Natural killer cell (primary cell): ENCODE measurements at regions not wholly inside any gene's neighbourhood (a gene's known extent, or its start where the extent isn't known, plus 50 kb on each side); places are given as distances from the start of the nearest gene placed in this dataset.

ENCODE experiments used
- ATAC-seq, 3 donors: fragments of 150-1000 bp in 2 of 3; fragments of 200-7000 bp in 1 of 3; cut with Tn5 transposase; 1 replicate in 1 of 3; 2 replicates in 2 of 3; pipeline ENCODE4 v1.10.0; 2021; ENCODE audit warnings: mild to moderate bottlenecking in 2 of 3, moderate library complexity in 2 of 3
- DNase-seq, 2 donors: peaks; one replicate each; pipeline versions ENCODE4 v3.0.0 to v3.0.0-alpha.2; 2013 to 2021; ENCODE audit warnings: mixed read lengths in 1 of 2
- H3K27ac ChIP-seq: one replicate; pipeline ENCODE4 v1.5.1; 2013; ENCODE audit warnings: mild to moderate bottlenecking, low read length
- H3K27me3 ChIP-seq: one replicate; pipeline ENCODE4 v1.6.1; 2013; ENCODE audit warnings: low read length; ENCODE audit not compliant: control insufficient read depth, insufficient read depth
- H3K36me3 ChIP-seq: one replicate; pipeline ENCODE4 v1.6.1; 2013; ENCODE audit warnings: low read length; ENCODE audit not compliant: control insufficient read depth, insufficient read depth
- H3K4me1 ChIP-seq: one replicate; pipeline ENCODE4 v1.6.1; 2013; ENCODE audit warnings: low read length; ENCODE audit not compliant: control insufficient read depth, insufficient read depth
- H3K4me3 ChIP-seq: one replicate; pipeline ENCODE4 v1.5.1; 2013; ENCODE audit warnings: low read length
- H3K9me3 ChIP-seq: one replicate; pipeline ENCODE4 v1.6.1; 2013; ENCODE audit warnings: low read length; ENCODE audit not compliant: control insufficient read depth, insufficient read depth
- H3K27ac Mint-ChIP-seq, 2 donors: one replicate each; pipeline ENCODE4 v1.8.0; 2022; ENCODE audit warnings: mild to moderate bottlenecking in 2 of 2, mixed read lengths in 2 of 2, moderate library complexity in 1 of 2
- H3K27me3 Mint-ChIP-seq, 2 donors: one replicate each; pipeline ENCODE4 v1.8.0; 2022; ENCODE audit warnings: low read depth in 2 of 2, mixed read lengths in 2 of 2
- H3K36me3 Mint-ChIP-seq: one replicate; pipeline ENCODE4 v1.8.0; 2022; ENCODE audit warnings: mixed read lengths
- H3K4me1 Mint-ChIP-seq, 2 donors: one replicate each; pipeline ENCODE4 v1.8.0; 2022; ENCODE audit warnings: mixed read lengths in 2 of 2
- H3K4me3 Mint-ChIP-seq: one replicate; pipeline ENCODE4 v1.8.0; 2022; ENCODE audit warnings: mild to moderate bottlenecking, moderate library complexity, mixed read lengths
- H3K9me3 Mint-ChIP-seq, 2 donors: one replicate each; pipeline ENCODE4 v1.8.0; 2022; ENCODE audit warnings: mixed read lengths in 2 of 2
- WGBS: methylation state at CpG from one replicate; pipeline ENCODE4 v1.1.7; 2013; ENCODE audit warnings: missing lambda C conversion rate; ENCODE audit not compliant: insufficient coverage; 5-methylcytosine and 5-hydroxymethylcytosine counted together
- intact Hi-C: fragments of 100-400 bp; cut with micrococcal nuclease; formaldehyde crosslinking; loops from one replicate; pipeline ENCODE4 v1.14.2; 2022
- TF ChIP-seq, protein P1 (sequence below): fragments of 200-600 bp; IDR thresholded peaks from one replicate; pipeline ENCODE4 v1.8.0; 2022; ENCODE audit warnings: antibody characterized with exemption

DNA sequence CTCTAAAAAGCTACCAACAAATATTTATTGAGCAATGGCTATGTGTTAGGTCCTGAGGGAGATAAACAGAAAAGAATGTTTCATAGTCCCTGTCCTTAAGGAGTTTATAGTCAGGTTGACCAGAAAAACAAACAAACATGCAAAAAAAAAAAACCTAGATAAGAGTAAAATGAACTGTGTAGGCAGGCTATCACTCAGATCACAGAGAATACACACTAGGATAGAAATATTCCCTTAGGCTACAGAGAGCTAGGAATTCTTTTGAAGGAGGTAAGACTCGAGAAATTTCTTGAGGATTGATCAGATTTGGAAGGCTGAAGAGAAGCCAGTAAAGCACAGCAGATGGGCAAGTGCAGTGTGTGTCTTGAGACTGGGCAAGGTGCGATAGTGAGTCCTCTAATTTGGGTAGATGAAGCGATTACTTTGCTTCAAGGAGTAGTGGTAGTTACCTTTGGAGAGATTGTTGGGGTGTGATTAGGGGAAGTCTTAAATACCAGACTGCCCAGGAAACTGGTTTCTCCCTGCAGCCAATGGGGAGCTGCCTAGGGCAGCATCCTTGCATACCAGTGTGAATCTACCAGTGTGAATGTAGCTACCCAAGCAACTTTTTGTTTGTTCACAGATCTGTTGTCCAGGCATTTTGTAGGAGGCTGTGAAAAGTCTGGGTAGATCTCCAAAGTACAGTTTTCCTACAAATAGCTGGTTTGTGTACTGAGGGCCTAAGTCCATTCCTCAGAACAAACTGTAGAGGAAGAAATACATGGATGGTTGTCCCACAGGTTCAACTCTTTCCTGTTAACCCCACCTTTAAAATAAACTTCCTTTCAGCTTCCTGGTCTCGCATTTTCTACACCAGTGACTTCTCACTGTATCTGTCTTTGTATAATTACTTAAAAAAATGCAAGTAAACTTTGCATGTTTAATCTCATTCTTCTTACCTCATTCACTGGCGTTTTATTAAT is 314.1 kb downstream of the KLF5 start:
- H3K27ac Mint-ChIP-seq, result no peak overlapping the region
- H3K9me3 Mint-ChIP-seq, result peaks cover 0 to 2% of the 10 kb centered on the region in 2 donors
- Histone ChIP-seq H3K4me1 (no peaks in the 10 kb centered on the region), H3K9me3 (no peaks in the 10 kb centered on the region), H3K4me3 (no peak overlapping the region), H3K36me3 (no peaks in the 10 kb centered on the region), H3K27ac (no peak overlapping the region), H3K27me3 (no peaks in the 10 kb centered on the region)
- H3K36me3 Mint-ChIP-seq, result no peaks in the 10 kb centered on the region
- no peak overlapping the region for H3K4me3 Mint-ChIP-seq
- DNase-seq (no peak), ATAC-seq (no peak)
- intact Hi-C loops, result no loop called here
- H3K27me3 Mint-ChIP-seq, result no peaks in the 10 kb centered on the region
- 90% methylated on average over 4 of the region's 5 CpGs for WGBS
- TF ChIP-seq, protein P1, sequence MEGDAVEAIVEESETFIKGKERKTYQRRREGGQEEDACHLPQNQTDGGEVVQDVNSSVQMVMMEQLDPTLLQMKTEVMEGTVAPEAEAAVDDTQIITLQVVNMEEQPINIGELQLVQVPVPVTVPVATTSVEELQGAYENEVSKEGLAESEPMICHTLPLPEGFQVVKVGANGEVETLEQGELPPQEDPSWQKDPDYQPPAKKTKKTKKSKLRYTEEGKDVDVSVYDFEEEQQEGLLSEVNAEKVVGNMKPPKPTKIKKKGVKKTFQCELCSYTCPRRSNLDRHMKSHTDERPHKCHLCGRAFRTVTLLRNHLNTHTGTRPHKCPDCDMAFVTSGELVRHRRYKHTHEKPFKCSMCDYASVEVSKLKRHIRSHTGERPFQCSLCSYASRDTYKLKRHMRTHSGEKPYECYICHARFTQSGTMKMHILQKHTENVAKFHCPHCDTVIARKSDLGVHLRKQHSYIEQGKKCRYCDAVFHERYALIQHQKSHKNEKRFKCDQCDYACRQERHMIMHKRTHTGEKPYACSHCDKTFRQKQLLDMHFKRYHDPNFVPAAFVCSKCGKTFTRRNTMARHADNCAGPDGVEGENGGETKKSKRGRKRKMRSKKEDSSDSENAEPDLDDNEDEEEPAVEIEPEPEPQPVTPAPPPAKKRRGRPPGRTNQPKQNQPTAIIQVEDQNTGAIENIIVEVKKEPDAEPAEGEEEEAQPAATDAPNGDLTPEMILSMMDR, result no peak
- H3K4me1 Mint-ChIP-seq, result no peaks in the 10 kb centered on the region

DNA sequence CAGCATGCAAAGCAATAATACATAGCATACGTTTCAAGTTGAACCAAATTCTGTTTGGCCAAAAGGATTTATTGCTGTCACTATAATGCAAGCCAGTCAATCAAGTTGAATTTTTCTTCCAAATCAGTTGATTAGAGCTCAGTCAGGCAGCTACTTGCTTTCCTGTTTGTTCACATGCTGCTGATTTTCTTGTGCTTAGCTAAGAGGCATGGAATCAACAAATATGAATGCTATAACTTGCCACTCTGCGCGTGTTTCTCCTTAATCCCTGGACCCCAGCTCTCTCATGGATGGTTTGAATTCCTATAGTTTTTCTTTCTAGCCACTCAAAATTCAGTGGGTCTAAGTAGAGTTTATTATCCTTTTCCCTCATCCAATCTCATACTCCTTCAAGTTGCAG is 311.3 kb downstream of the KLF5 start:
- H3K27ac ChIP-seq, result no peak overlapping the region
- Mint-ChIP-seq H3K36me3 (no peaks in the 10 kb centered on the region), H3K4me1 (no peaks in the 10 kb centered on the region), H3K9me3 (peaks cover 1 to 2% of the 10 kb centered on the region in 2 donors), H3K27ac (no peak overlapping the region), H3K27me3 (no peaks in the 10 kb centered on the region), H3K4me3 (no peak overlapping the region)
- no peaks in the 10 kb centered on the region for H3K9me3 ChIP-seq
- no peaks in the 10 kb centered on the region for H3K27me3 ChIP-seq
- ATAC-seq, result no peak
- no peak for DNase-seq
- no peaks in the 10 kb centered on the region for H3K36me3 ChIP-seq
- 92% methylated on average over 3 of the region's 3 CpGs for WGBS
- intact Hi-C loops, result no loop called here
- TF ChIP-seq, protein P1, result no peak
- no peaks in the 10 kb centered on the region for H3K4me1 ChIP-seq
- H3K4me3 ChIP-seq, result no peak overlapping the region

DNA sequence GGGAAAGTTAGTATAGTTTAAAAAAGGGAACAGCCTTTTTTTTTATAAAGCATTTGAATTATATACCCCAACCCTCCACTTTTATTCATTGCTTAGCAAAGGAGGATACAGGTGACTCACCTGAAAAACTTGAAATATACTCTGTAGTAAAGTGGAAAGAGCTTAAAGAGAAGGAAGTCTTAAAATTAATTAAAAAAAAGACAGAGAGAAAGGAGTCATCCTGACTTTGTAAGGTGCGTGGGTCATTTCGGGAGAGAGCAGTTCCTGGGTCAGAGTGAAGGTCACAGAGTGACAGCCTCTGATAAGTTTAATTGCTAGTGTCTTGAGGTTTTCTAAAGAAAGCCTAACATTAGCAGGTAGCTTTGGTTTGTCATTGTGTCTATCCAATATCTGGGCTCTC is 310.3 kb downstream of the KLF5 start:
- ATAC-seq (no peak), DNase-seq (no peak)
- Histone ChIP-seq H3K27ac (no peak overlapping the region), H3K27me3 (no peaks in the 10 kb centered on the region), H3K9me3 (no peaks in the 10 kb centered on the region), H3K4me3 (no peak overlapping the region), H3K4me1 (no peaks in the 10 kb centered on the region), H3K36me3 (no peaks in the 10 kb centered on the region)
- Mint-ChIP-seq H3K27me3 (no peaks in the 10 kb centered on the region), H3K4me1 (no peaks in the 10 kb centered on the region), H3K27ac (no peak overlapping the region), H3K9me3 (peaks cover 2% of the 10 kb centered on the region in 2 donors), H3K36me3 (no peaks in the 10 kb centered on the region), H3K4me3 (no peak overlapping the region)
- WGBS, result 98% methylated on average over 2 of the region's 2 CpGs
- intact Hi-C loops, result no loop called here
- TF ChIP-seq, protein P1, result no peak

DNA sequence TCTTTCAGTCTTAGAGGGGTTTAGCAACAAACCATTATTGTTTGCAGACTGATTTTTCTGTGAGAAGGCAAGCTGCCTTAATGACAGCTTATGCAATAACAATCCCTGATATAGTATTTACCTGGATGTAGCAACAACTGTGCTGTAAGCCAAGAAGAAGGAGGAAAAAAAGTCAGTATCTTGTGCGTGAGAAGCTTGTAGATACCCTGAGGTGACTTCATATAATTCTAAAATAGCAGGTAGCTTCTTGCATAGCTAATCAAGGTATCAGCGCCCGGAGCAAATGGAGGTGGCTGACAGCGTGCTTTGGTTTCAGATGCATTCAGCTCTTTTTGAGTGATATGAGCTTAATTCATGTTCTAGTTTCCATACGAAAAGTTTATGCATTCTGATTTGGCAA is 309.8 kb downstream of the KLF5 start:
- no peaks in the 10 kb centered on the region for H3K4me1 ChIP-seq
- H3K27ac Mint-ChIP-seq, result no peak overlapping the region
- H3K27me3 ChIP-seq, result no peaks in the 10 kb centered on the region
- H3K9me3 Mint-ChIP-seq, result peaks cover 2% of the 10 kb centered on the region in 2 donors
- WGBS, result 98% methylated on average over 5 of the region's 5 CpGs
- H3K9me3 ChIP-seq, result no peaks in the 10 kb centered on the region
- intact Hi-C loops, result no loop called here
- H3K4me3 Mint-ChIP-seq, result no peak overlapping the region
- H3K4me1 Mint-ChIP-seq, result no peaks in the 10 kb centered on the region
- no peak overlapping the region for H3K27ac ChIP-seq
- TF ChIP-seq, protein P1, result no peak
- ATAC-seq (no peak), DNase-seq (no peak)
- H3K36me3 ChIP-seq, result no peaks in the 10 kb centered on the region
- H3K36me3 Mint-ChIP-seq, result no peaks in the 10 kb centered on the region
- H3K27me3 Mint-ChIP-seq, result no peaks in the 10 kb centered on the region
- H3K4me3 ChIP-seq, result no peak overlapping the region
